H9 (cell line): ENCODE measurements at regions not wholly inside any gene's neighbourhood (a gene's known extent, or its start where the extent isn't known, plus 50 kb on each side); places are given as distances from the start of the nearest gene placed in this dataset.

Experiments
- DNase-seq: peaks from one replicate; pipeline ENCODE4 v3.0.0-alpha.2; 2017
- H2AFZ ChIP-seq: one replicate; pipeline ENCODE4 v1.6.1; 2013; ENCODE audit warnings: mild to moderate bottlenecking, low read length, control low read depth, moderate library complexity
- H2AK5ac ChIP-seq: 2 replicates; pipeline ENCODE4 v1.6.1; 2013; ENCODE audit warnings: low read length, control low read depth, mixed read lengths; ENCODE audit not compliant: insufficient read length
- H2BK120ac ChIP-seq: one replicate; pipeline ENCODE4 v1.6.1; 2013; ENCODE audit warnings: low read depth, mild to moderate bottlenecking, low read length, control low read depth, inconsistent platforms; ENCODE audit not compliant: poor library complexity, severe bottlenecking
- H2BK12ac ChIP-seq: 2 replicates; pipeline ENCODE4 v1.6.1; 2013; ENCODE audit warnings: low read length, control low read depth, mixed read lengths, low read depth; ENCODE audit not compliant: insufficient read length
- H2BK15ac ChIP-seq: 2 replicates; pipeline ENCODE4 v1.6.1; 2013; ENCODE audit warnings: low read depth, low read length, control low read depth
- H2BK20ac ChIP-seq: one replicate; pipeline ENCODE4 v1.6.1; 2013; ENCODE audit warnings: low read depth, mild to moderate bottlenecking, low read length, control low read depth, inconsistent platforms; ENCODE audit not compliant: poor library complexity, severe bottlenecking
- H2BK5ac ChIP-seq: 2 replicates; pipeline ENCODE4 v1.6.1; 2013; ENCODE audit warnings: low read length, control low read depth, mixed read lengths; ENCODE audit not compliant: insufficient read length
- H3K14ac ChIP-seq: 2 replicates; pipeline ENCODE4 v1.6.1; 2013; ENCODE audit warnings: low read length, control low read depth; ENCODE audit not compliant: insufficient read depth
- H3K18ac ChIP-seq: 2 replicates; pipeline ENCODE4 v1.6.1; 2013; ENCODE audit warnings: low read depth, mild to moderate bottlenecking, mixed read lengths, low read length, control low read depth; ENCODE audit not compliant: insufficient read length
- H3K23ac ChIP-seq: 2 replicates; pipeline ENCODE4 v1.6.1; 2013; ENCODE audit warnings: low read length, control low read depth, mixed read lengths, low read depth; ENCODE audit not compliant: insufficient read length
- H3K23me2 ChIP-seq: 2 replicates; pipeline ENCODE4 v1.6.1; 2013; ENCODE audit warnings: low read depth, mild to moderate bottlenecking, mixed read lengths, low read length, control low read depth; ENCODE audit not compliant: insufficient read length, poor library complexity, severe bottlenecking
- H3K27ac ChIP-seq: 2 replicates; pipeline ENCODE4 v1.5.1; 2013; ENCODE audit warnings: low read length, control low read depth, mixed read lengths, low read depth; ENCODE audit not compliant: insufficient read length
- H3K27me3 ChIP-seq: 2 replicates; pipeline ENCODE4 v1.6.1; 2013; ENCODE audit warnings: low read length, control low read depth, inconsistent platforms; ENCODE audit not compliant: insufficient read depth
- H3K4ac ChIP-seq: 2 replicates; pipeline ENCODE4 v1.6.1; 2013; ENCODE audit warnings: low read depth, mild to moderate bottlenecking, control low read depth, inconsistent platforms, low read length, moderate library complexity
- H3K4me1 ChIP-seq: 2 replicates; pipeline ENCODE4 v1.6.1; 2013; ENCODE audit warnings: low read length, control low read depth, inconsistent platforms; ENCODE audit not compliant: insufficient read depth
- H3K4me2 ChIP-seq: 2 replicates; pipeline ENCODE4 v1.6.1; 2013; ENCODE audit warnings: low read length, control low read depth, mixed read lengths; ENCODE audit not compliant: insufficient read length, insufficient read depth
- H3K56ac ChIP-seq: 2 replicates; pipeline ENCODE4 v1.6.1; 2013; ENCODE audit warnings: low read depth, mild to moderate bottlenecking, mixed read lengths, low read length, control low read depth; ENCODE audit not compliant: insufficient read length
- H3K79me1 ChIP-seq: 2 replicates; pipeline ENCODE4 v1.6.1; 2013; ENCODE audit warnings: low read depth, mild to moderate bottlenecking, moderate library complexity, low read length, control low read depth, inconsistent platforms; ENCODE audit not compliant: insufficient read depth, poor library complexity, severe bottlenecking
- H3K79me2 ChIP-seq: 2 replicates; pipeline ENCODE4 v1.6.1; 2013; ENCODE audit warnings: low read length, control low read depth, inconsistent platforms; ENCODE audit not compliant: insufficient read depth
- H3K9ac ChIP-seq: 2 replicates; pipeline ENCODE4 v1.6.1; 2013; ENCODE audit warnings: low read length, control low read depth, mixed read lengths; ENCODE audit not compliant: insufficient read length; ENCODE audit errors: extremely low read depth
- H3K9me3 ChIP-seq: one replicate; pipeline ENCODE4 v1.6.1; 2013; ENCODE audit warnings: low read depth, low read length, inconsistent platforms; ENCODE audit not compliant: control insufficient read depth
- H3T11ph ChIP-seq: one replicate; pipeline ENCODE4 v1.6.1; 2013; ENCODE audit warnings: mild to moderate bottlenecking, low read length, control low read depth, inconsistent platforms
- H4K20me1 ChIP-seq: one replicate; pipeline ENCODE4 v1.6.1; 2013; ENCODE audit not compliant: control insufficient read depth, insufficient read length, insufficient read depth
- H4K5ac ChIP-seq: 2 replicates; pipeline ENCODE4 v1.6.1; 2013; ENCODE audit warnings: low read depth, mild to moderate bottlenecking, mixed read lengths, low read length, control low read depth; ENCODE audit not compliant: insufficient read length
- H4K8ac ChIP-seq: replicated peaks from 2 replicates; pipeline ENCODE4 v1.6.1; 2013; ENCODE audit warnings: low read length, control low read depth, mixed read lengths, low read depth; ENCODE audit not compliant: insufficient read length
- H4K91ac ChIP-seq: 2 replicates; pipeline ENCODE4 v1.6.1; 2013; ENCODE audit warnings: low read depth, mild to moderate bottlenecking, moderate library complexity, mixed read lengths, low read length, control low read depth; ENCODE audit not compliant: insufficient read length
- H3K27ac Mint-ChIP-seq, 3 experiments: 2 replicates in 2 of 3; 3 replicates in 1 of 3; pipeline ENCODE4 v1.8.0; 2020 to 2021; ENCODE audit warnings: mixed read lengths in 3 of 3, mild to moderate bottlenecking in 1 of 3, moderate library complexity in 1 of 3
- H3K27me3 Mint-ChIP-seq: 2 replicates; pipeline ENCODE4 v1.8.0; 2021; ENCODE audit warnings: low read depth, mild to moderate bottlenecking, moderate library complexity, mixed read lengths
- H3K36me3 Mint-ChIP-seq, 3 experiments: 2 replicates in 2 of 3; 3 replicates in 1 of 3; pipeline ENCODE4 v1.8.0; 2020 to 2021; ENCODE audit warnings: low read depth in 3 of 3, mixed read lengths in 3 of 3; ENCODE audit not compliant: insufficient read depth in 1 of 3
- H3K4me1 Mint-ChIP-seq, 2 experiments: 2 replicates each; pipeline ENCODE4 v1.8.0; 2020; ENCODE audit warnings: mixed read lengths in 2 of 2
- H3K4me3 Mint-ChIP-seq, 2 experiments: 2 replicates in 1 of 2; 3 replicates in 1 of 2; pipeline ENCODE4 v1.8.0; 2020 to 2021; ENCODE audit warnings: mild to moderate bottlenecking in 2 of 2, mixed read lengths in 2 of 2, moderate library complexity in 1 of 2
- H3K9me3 Mint-ChIP-seq, 2 experiments: 2 replicates in 1 of 2; 3 replicates in 1 of 2; pipeline ENCODE4 v1.8.0; 2020; ENCODE audit warnings: mild to moderate bottlenecking in 2 of 2, mixed read lengths in 2 of 2, moderate library complexity in 1 of 2
- WGBS: extraction: QIAGEN DNeasy Blood & Tissue Kit; methylation state at CpG from one replicate; pipeline ENCODE4 v1.1.7; 2013; ENCODE audit warnings: missing lambda C conversion rate, low lambda C conversion rate, mixed read lengths; ENCODE audit not compliant: insufficient read length; ENCODE audit errors: extremely low coverage; 5-methylcytosine and 5-hydroxymethylcytosine counted together
- TF ChIP-seq, protein P1 (sequence below): fragments of 200-600 bp; sonication (generic); conservative IDR thresholded peaks from 3 replicates; pipeline ENCODE4 v1.8.0; 2021; ENCODE audit warnings: antibody characterized with exemption, mild to moderate bottlenecking

DNA sequence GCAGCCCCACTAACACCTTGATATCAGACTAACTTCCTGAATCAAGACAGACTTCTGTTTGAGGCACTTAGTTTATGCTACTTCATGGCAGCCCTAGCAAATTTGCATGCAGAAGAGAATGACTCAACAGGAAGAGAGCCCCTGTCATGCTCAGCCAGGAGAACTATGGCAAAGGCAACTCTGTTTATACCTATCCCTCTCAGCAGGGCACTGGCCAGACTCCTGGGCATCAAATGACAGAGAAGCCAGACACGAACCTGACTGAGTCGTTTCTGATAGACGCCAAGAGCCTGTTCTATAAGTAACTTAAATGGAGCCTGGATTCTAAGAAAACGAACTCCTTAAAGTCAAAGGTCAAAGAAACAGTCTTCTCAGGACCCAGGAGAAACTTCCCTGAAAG, 50.9 kb upstream of the UNC5B start:
- Histone ChIP-seq H3K79me1 (no peaks in the 10 kb centered on the region), H2BK12ac (no peak overlapping the region), H3K18ac (no peak overlapping the region), H3K23me2 (no peaks in the 10 kb centered on the region), H3K56ac (no peak overlapping the region), H4K8ac (no peak overlapping the region), H2BK120ac (no peak overlapping the region), H3T11ph (no peak overlapping the region), H3K4me2 (no peak overlapping the region), H4K5ac (no peak overlapping the region), H3K4ac (no peak overlapping the region), H3K14ac (no peak overlapping the region), H3K4me1 (no peaks in the 10 kb centered on the region), H3K79me2 (no peaks in the 10 kb centered on the region), H4K20me1 (no peaks in the 10 kb centered on the region), H2BK20ac (no peak overlapping the region), H3K27me3 (no peaks in the 10 kb centered on the region), H2AK5ac (no peak overlapping the region), H2BK5ac (no peak overlapping the region), H3K9me3 (no peaks in the 10 kb centered on the region), H2AFZ (no peak overlapping the region), H2BK15ac (no peak overlapping the region), H3K27ac (no peak overlapping the region), H3K9ac (no peak overlapping the region), H3K23ac (no peak overlapping the region), H4K91ac (no peak overlapping the region)
- DNase-seq: no peak
- Mint-ChIP-seq H3K27ac (no peak overlapping the region), H3K36me3 (no peaks in the 10 kb centered on the region), H3K9me3 (no peaks in the 10 kb centered on the region; a peak in 1 of 5 replicates), H3K4me1 (peaks cover 0 to 6% of the 10 kb centered on the region in 2 experiments; a peak in 1 of 4 replicates), H3K4me3 (no peak overlapping the region), H3K27me3 (peaks cover 9% of the 10 kb centered on the region)
- TF ChIP-seq, protein P1, sequence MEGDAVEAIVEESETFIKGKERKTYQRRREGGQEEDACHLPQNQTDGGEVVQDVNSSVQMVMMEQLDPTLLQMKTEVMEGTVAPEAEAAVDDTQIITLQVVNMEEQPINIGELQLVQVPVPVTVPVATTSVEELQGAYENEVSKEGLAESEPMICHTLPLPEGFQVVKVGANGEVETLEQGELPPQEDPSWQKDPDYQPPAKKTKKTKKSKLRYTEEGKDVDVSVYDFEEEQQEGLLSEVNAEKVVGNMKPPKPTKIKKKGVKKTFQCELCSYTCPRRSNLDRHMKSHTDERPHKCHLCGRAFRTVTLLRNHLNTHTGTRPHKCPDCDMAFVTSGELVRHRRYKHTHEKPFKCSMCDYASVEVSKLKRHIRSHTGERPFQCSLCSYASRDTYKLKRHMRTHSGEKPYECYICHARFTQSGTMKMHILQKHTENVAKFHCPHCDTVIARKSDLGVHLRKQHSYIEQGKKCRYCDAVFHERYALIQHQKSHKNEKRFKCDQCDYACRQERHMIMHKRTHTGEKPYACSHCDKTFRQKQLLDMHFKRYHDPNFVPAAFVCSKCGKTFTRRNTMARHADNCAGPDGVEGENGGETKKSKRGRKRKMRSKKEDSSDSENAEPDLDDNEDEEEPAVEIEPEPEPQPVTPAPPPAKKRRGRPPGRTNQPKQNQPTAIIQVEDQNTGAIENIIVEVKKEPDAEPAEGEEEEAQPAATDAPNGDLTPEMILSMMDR: no peak
- no CpG with 5 or more reads among the region's 4 CpGs for WGBS
